Parathyroid adenoma (tissue), 2 donors: ENCODE measurements at regions not wholly inside any gene's neighbourhood (a gene's known extent, or its start where the extent isn't known, plus 50 kb on each side); places are given as distances from the start of the nearest gene placed in this dataset.
"Not testable (repeated sequence)": the region's sequence is repeated elsewhere in the genome, so short reads cannot be mapped to it uniquely, and the experiment has no call there.

Experiments
- H2AFZ ChIP-seq: fragments of 300-600 bp; sonication (generic); one replicate; pipeline ENCODE4 v1.7.0; 2017; ENCODE audit warnings: antibody characterized with exemption, mild to moderate bottlenecking
- H3K27ac ChIP-seq: fragments of 300-600 bp; sonication (generic); one replicate; pipeline ENCODE4 v1.7.0; 2017
- H3K27me3 ChIP-seq: fragments of 300-600 bp; sonication (generic); one replicate; pipeline ENCODE4 v1.7.0; 2017; ENCODE audit warnings: low read length; ENCODE audit not compliant: control insufficient read depth, insufficient read depth
- H3K36me3 ChIP-seq: fragments of 300-600 bp; sonication (generic); one replicate; pipeline ENCODE4 v1.7.0; 2017; ENCODE audit warnings: low read length; ENCODE audit not compliant: control insufficient read depth, insufficient read depth
- H3K4me1 ChIP-seq: fragments of 300-600 bp; sonication (generic); one replicate; pipeline ENCODE4 v1.7.0; 2017; ENCODE audit warnings: control low read depth
- H3K4me2 ChIP-seq: fragments of 300-600 bp; sonication (generic); one replicate; pipeline ENCODE4 v1.7.0; 2017; ENCODE audit warnings: low read length
- H3K4me3 ChIP-seq: fragments of 300-600 bp; sonication (generic); one replicate; pipeline ENCODE4 v1.7.0; 2017; ENCODE audit warnings: low read depth, low read length
- H3K79me2 ChIP-seq: fragments of 300-600 bp; sonication (generic); one replicate; pipeline ENCODE4 v1.7.0; 2017; ENCODE audit warnings: control low read depth
- H3K9ac ChIP-seq: fragments of 300-600 bp; sonication (generic); one replicate; pipeline ENCODE4 v1.7.0; 2017; ENCODE audit warnings: mild to moderate bottlenecking
- H3K9me3 ChIP-seq: fragments of 300-600 bp; sonication (generic); one replicate; pipeline ENCODE4 v1.7.0; 2017; ENCODE audit warnings: low read length; ENCODE audit not compliant: control insufficient read depth
- TF ChIP-seq, protein P1 (sequence below): fragments of 300-600 bp; sonication (generic); IDR thresholded peaks from one replicate; pipeline ENCODE4 v1.7.0; 2017; ENCODE audit warnings: antibody characterized with exemption, mild to moderate bottlenecking
- donor health status: primary hyperparathyroidism.

DNA sequence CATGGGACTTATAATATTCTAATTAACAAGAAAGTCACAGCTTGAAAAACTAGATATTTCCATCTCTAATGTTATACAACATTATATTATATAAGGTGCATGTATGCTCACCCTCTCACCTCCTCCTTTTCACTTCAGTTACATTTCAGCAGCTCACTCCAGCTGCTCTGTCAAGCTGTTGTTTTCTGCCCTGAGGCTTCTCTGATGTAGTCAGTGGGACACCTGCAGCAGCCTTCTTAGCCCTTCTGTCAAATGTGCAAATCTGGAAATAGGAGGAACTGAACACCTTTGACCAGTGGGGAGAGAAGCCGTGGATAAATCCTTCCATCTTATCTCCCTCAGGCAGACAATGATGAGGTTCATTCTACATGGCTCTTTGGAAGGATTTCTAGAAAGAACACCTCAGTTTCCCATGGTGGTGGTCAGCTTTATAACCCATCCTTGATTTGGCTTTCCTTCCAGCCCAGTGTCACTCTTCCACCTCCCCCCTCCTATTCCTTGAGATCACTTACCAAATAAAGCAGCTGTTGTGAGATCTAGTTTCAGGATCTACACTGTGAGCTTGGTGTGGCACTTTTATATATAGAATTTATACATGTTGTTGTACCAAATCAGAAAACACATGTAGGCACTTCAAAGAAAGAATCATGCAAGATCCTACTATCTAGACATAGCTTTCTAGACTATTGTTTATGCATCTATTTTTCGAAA is 79.6 kb upstream of the STK38L start:
- Histone ChIP-seq H3K9me3 (no peaks in the 10 kb centered on the region), H2AFZ (no peak overlapping the region), H3K9ac (no peak overlapping the region), H3K27me3 (no peaks in the 10 kb centered on the region), H3K4me2 (no peak overlapping the region), H3K4me3 (no peak overlapping the region), H3K79me2 (no peaks in the 10 kb centered on the region), H3K27ac (no peak overlapping the region), H3K36me3 (no peaks in the 10 kb centered on the region), H3K4me1 (no peaks in the 10 kb centered on the region)
- TF ChIP-seq, protein P1, sequence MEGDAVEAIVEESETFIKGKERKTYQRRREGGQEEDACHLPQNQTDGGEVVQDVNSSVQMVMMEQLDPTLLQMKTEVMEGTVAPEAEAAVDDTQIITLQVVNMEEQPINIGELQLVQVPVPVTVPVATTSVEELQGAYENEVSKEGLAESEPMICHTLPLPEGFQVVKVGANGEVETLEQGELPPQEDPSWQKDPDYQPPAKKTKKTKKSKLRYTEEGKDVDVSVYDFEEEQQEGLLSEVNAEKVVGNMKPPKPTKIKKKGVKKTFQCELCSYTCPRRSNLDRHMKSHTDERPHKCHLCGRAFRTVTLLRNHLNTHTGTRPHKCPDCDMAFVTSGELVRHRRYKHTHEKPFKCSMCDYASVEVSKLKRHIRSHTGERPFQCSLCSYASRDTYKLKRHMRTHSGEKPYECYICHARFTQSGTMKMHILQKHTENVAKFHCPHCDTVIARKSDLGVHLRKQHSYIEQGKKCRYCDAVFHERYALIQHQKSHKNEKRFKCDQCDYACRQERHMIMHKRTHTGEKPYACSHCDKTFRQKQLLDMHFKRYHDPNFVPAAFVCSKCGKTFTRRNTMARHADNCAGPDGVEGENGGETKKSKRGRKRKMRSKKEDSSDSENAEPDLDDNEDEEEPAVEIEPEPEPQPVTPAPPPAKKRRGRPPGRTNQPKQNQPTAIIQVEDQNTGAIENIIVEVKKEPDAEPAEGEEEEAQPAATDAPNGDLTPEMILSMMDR = no peak

DNA sequence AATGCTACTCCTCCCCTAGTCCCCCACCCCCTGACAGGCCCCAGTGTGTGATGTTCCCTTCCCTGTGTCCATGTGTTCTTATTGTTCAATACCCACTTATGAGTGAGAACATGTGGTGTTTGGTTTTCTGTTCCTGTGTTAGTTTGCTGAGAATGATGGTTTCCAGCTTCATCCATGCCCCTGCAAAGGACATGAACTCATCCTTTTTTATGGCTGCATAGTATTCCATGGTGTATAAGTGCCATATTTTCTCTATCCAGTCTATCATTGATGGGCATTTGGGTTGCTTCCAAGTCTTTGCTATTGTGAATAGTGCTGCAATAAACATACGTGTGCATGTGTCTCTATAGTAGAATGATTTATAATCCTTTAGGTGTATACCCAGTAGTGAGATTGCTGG is 78.1 kb upstream of the STK38L start:
- not testable (repeated sequence) for H3K27me3 ChIP-seq, H3K27ac ChIP-seq, H3K79me2 ChIP-seq, H3K4me2 ChIP-seq, H3K9me3 ChIP-seq, H3K4me1 ChIP-seq, H3K4me3 ChIP-seq, H2AFZ ChIP-seq, H3K9ac ChIP-seq, H3K36me3 ChIP-seq

DNA sequence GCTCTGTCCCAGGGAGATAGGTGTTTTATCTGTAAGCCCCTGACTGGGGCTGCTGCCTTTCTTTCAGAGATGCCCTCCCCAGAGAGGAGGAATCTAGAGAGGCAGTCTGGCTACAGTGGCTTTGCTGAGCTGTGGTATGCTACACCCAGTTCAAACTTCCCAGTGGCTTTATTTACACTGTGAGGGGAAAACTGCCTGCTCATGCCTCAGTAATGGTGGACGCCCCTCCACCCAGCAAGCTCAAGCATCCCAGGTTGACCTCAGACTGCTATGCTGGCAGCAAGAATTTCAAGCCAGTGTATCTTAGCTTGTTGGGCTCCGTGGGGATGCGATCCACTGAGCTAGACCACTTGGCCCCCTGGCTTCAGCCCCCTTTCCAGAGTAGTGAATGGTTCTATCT is 72.6 kb upstream of the STK38L start:
- not testable (repeated sequence) for H3K27ac ChIP-seq, H2AFZ ChIP-seq, H3K9ac ChIP-seq, H3K4me3 ChIP-seq, H3K79me2 ChIP-seq, H3K4me1 ChIP-seq, H3K4me2 ChIP-seq, H3K9me3 ChIP-seq, H3K36me3 ChIP-seq, H3K27me3 ChIP-seq

DNA sequence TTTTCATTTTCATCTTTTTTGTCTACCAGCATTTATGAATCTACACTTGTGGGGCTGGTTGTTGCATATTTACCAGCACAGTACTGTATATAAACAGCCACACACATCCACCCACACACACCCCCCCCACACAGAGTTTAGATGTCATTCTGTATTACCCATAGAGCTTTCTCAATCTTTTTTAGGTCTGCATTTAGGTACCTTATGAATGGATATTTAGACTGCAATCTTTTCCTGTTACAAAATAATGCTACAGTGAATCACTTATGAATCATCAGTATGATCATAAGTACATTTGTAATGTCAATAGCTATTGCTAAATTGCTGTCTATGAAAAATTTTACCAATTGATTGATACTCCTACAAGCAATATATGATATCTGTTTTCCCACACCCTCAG is 67.3 kb upstream of the STK38L start:
- no peak overlapping the region for H3K27ac ChIP-seq
- no peaks in the 10 kb centered on the region for H3K4me1 ChIP-seq
- no peaks in the 10 kb centered on the region for H3K27me3 ChIP-seq
- no peak overlapping the region for H3K4me2 ChIP-seq
- no peaks in the 10 kb centered on the region for H3K36me3 ChIP-seq
- H3K79me2 ChIP-seq = no peaks in the 10 kb centered on the region
- no peak overlapping the region for H2AFZ ChIP-seq
- TF ChIP-seq, protein P1 = no peak
- no peak overlapping the region for H3K9ac ChIP-seq
- H3K9me3 ChIP-seq = no peaks in the 10 kb centered on the region
- no peak overlapping the region for H3K4me3 ChIP-seq

DNA sequence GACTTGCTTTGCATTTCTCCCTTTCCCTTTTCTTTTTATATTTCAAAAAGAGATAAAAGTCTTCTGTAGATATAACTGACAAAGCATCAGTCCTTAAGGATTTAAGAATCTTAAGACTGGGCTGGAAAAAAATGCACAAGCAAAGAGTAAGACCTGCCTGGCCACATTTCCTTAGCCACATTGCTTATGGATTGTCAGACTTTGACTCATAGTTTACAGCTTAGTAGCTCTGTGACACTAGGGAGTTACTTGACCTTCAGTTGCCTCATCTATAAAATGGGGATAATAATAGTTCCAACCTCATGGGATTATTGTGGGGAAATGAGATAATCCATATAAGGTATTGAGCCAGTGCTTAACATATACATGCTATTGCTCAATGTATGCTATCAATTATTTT is 66.4 kb upstream of the STK38L start:
- no peak overlapping the region for H3K9ac ChIP-seq
- no peaks in the 10 kb centered on the region for H3K27me3 ChIP-seq
- TF ChIP-seq, protein P1 = no peak
- no peak overlapping the region for H3K4me2 ChIP-seq
- H3K4me3 ChIP-seq = no peak overlapping the region
- H3K27ac ChIP-seq = no peak overlapping the region
- no peaks in the 10 kb centered on the region for H3K9me3 ChIP-seq
- no peaks in the 10 kb centered on the region for H3K36me3 ChIP-seq
- no peaks in the 10 kb centered on the region for H3K79me2 ChIP-seq
- no peaks in the 10 kb centered on the region for H3K4me1 ChIP-seq
- H2AFZ ChIP-seq = no peak overlapping the region

DNA sequence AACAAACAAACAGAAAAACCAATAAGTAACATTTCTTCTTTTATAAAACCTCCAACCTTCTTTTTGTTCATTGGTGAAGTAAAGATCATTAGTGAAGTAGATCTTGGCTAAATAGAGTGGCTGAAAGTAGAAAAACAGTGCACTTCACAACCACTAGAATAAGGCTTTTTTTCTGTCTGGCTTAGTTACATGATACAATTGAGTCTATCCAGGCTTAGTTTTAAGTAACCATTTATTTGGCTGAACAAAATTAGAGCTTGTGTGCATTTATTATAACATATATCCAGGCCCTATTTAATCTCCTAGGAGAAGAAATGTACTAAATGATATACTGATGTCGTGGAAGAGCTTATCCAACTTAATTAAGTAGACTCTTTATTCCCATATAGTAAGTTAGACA is 65.8 kb upstream of the STK38L start:
- H3K36me3 ChIP-seq = no peaks in the 10 kb centered on the region
- H3K9ac ChIP-seq = no peak overlapping the region
- H3K4me2 ChIP-seq = no peak overlapping the region
- TF ChIP-seq, protein P1 = no peak
- H3K4me3 ChIP-seq = no peak overlapping the region
- H3K4me1 ChIP-seq = no peaks in the 10 kb centered on the region
- no peaks in the 10 kb centered on the region for H3K79me2 ChIP-seq
- no peaks in the 10 kb centered on the region for H3K27me3 ChIP-seq
- H2AFZ ChIP-seq = no peak overlapping the region
- H3K27ac ChIP-seq = no peak overlapping the region
- no peaks in the 10 kb centered on the region for H3K9me3 ChIP-seq
